PC-3 (cell line): ENCODE measurements at regions not wholly inside any gene's neighbourhood (a gene's known extent, or its start where the extent isn't known, plus 50 kb on each side); places are given as distances from the start of the nearest gene placed in this dataset.

ENCODE experiments used
- ATAC-seq: fragments of 200-7000 bp; cut with Tn5 transposase; 2 replicates; pipeline ENCODE4 v1.9.1; 2020; ENCODE audit warnings: mild to moderate bottlenecking, moderate library complexity
- BruUV-seq: library from RNA; stranded (reverse); fragments of 400-500 nt; replicated peaks from 2 replicates; lab custom pipeline; 2021; lab: Mats Ljungman, UMichigan
- CTCF ChIA-PET: fragments of 300-600 bp; sonication (Branson Sonifier 250); formaldehyde crosslinking; loops from one replicate; lab custom pipeline; 2022; ENCODE audit warnings: antibody characterized with exemption; lab: Charles Lee
- POLR2A ChIA-PET: fragments of 300-600 bp; sonication (Branson Sonifier 250); formaldehyde crosslinking; loops from one replicate; lab custom pipeline; 2022; ENCODE audit warnings: antibody characterized with exemption; ENCODE audit not compliant: unreplicated experiment; lab: Charles Lee
- DNase-seq: peaks from one replicate; pipeline ENCODE4 v3.0.0-alpha.2; 2015
- H2AFZ ChIP-seq: fragments of 300-600 bp; sonication (generic); 2 replicates; pipeline ENCODE4 v1.6.0; 2016; ENCODE audit warnings: antibody characterized with exemption, low read length
- H3F3A ChIP-seq: fragments of 300-600 bp; sonication (generic); one replicate; pipeline ENCODE4 v1.6.0; 2017; ENCODE audit warnings: antibody characterized with exemption, low read length, control low read depth, mild to moderate bottlenecking; ENCODE audit not compliant: unreplicated experiment
- H3K27ac ChIP-seq: fragments of 300-600 bp; sonication (generic); 2 replicates; pipeline ENCODE4 v1.5.1; 2016; ENCODE audit warnings: mild to moderate bottlenecking, low read length
- H3K27me3 ChIP-seq: fragments of 300-600 bp; sonication (generic); 2 replicates; pipeline ENCODE4 v1.6.1; 2016; ENCODE audit warnings: low read length, mixed read lengths
- H3K36me3 ChIP-seq: fragments of 300-600 bp; sonication (generic); 2 replicates; pipeline ENCODE4 v1.6.1; 2016; ENCODE audit warnings: low read depth, mixed run types, low read length, mixed read lengths
- H3K4me1 ChIP-seq: fragments of 300-600 bp; sonication (generic); 2 replicates; pipeline ENCODE4 v1.5.1; 2016; ENCODE audit warnings: low read length; ENCODE audit not compliant: insufficient read depth
- H3K4me2 ChIP-seq: fragments of 300-600 bp; sonication (generic); 2 replicates; pipeline ENCODE4 v1.6.0; 2016; ENCODE audit warnings: low read length
- H3K4me3 ChIP-seq: fragments of 300-600 bp; sonication (generic); 2 replicates; pipeline ENCODE4 v1.5.1; 2016; ENCODE audit warnings: mild to moderate bottlenecking, low read length, mixed read lengths
- H3K79me2 ChIP-seq: fragments of 300-600 bp; sonication (generic); 2 replicates; pipeline ENCODE4 v1.6.1; 2017; ENCODE audit warnings: low read length, mixed read lengths
- H3K9ac ChIP-seq: fragments of 300-600 bp; sonication (generic); 2 replicates; pipeline ENCODE4 v1.6.0; 2016; ENCODE audit warnings: mild to moderate bottlenecking, low read length
- H3K9me2 ChIP-seq: fragments of 300-600 bp; sonication (generic); replicated peaks from 2 replicates; pipeline ENCODE4 v1.6.1; 2016; ENCODE audit warnings: mixed run types, low read length, mixed read lengths
- H3K9me3 ChIP-seq: fragments of 300-600 bp; sonication (generic); 2 replicates; pipeline ENCODE4 v1.6.1; 2016; ENCODE audit warnings: low read length, mixed read lengths
- H4K20me1 ChIP-seq: fragments of 300-600 bp; sonication (generic); 2 replicates; pipeline ENCODE4 v1.6.1; 2016; ENCODE audit warnings: low read length, mixed read lengths
- EZH2 ChIP-seq: fragments of 300-600 bp; sonication (generic); IDR thresholded peaks from one replicate; pipeline ENCODE4 v1.6.1; 2017; ENCODE audit warnings: antibody characterized with exemption, mild to moderate bottlenecking, low read length; ENCODE audit not compliant: unreplicated experiment
- EZH2phosphoT487 ChIP-seq: fragments of 300-600 bp; sonication (generic); IDR thresholded peaks from 2 replicates; pipeline ENCODE4 v1.6.1; 2018; ENCODE audit warnings: mild to moderate bottlenecking, antibody characterized with exemption, low read length, borderline replicate concordance
- intact Hi-C: fragments of 100-400 bp; cut with micrococcal nuclease; formaldehyde crosslinking; loops from 2 replicates; pipeline ENCODE4 v1.9.0; 2023
- TF ChIP-seq, protein P1 (sequence below): fragments of 300-600 bp; sonication (generic); conservative IDR thresholded peaks from 2 replicates; pipeline ENCODE4 v1.5.1; 2017; ENCODE audit warnings: antibody characterized with exemption, low read depth, mild to moderate bottlenecking, low read length

DNA sequence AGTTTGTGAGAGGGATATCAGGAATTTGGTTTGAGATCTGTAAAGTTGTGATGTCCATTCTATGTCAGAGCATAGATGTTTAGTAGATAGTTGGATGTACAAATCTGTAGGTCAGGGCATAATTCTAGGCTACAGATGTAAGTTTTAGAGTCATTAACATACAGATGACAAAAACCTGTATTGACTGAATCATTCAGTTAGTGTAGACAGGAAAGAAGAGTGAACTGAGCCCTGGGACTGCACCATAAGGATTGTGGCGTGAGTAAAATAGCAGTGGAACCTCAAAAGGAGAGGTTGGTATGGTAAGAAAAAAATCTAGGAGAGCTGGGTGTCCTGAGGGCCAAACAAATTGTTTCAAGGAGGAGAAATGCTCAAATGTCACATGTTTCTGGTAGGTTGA is 73.1 kb upstream of the RPRM start:
- DNase-seq = no peak
- no TSS peak for BruUV-seq
- H3K79me2 ChIP-seq = no peaks in the 10 kb centered on the region
- no peaks in the 10 kb centered on the region for H3F3A ChIP-seq
- no peaks in the 10 kb centered on the region for H3K9me2 ChIP-seq
- no peak overlapping the region for H3K4me3 ChIP-seq
- ATAC-seq = no peak
- no peaks in the 10 kb centered on the region for H4K20me1 ChIP-seq
- no peak overlapping the region for H3K9ac ChIP-seq
- H3K4me2 ChIP-seq = no peak overlapping the region
- intact Hi-C loops = no loop called here
- POLR2A ChIA-PET = no interaction called here
- CTCF ChIA-PET = no interaction called here
- no peaks in the 10 kb centered on the region for H3K36me3 ChIP-seq
- peak overlapping the region; percentile 84 for H3K27ac ChIP-seq
- no peaks in the 10 kb centered on the region for H3K27me3 ChIP-seq
- H3K4me1 ChIP-seq = peaks cover 22% of the 10 kb centered on the region
- TF ChIP-seq, protein P1, sequence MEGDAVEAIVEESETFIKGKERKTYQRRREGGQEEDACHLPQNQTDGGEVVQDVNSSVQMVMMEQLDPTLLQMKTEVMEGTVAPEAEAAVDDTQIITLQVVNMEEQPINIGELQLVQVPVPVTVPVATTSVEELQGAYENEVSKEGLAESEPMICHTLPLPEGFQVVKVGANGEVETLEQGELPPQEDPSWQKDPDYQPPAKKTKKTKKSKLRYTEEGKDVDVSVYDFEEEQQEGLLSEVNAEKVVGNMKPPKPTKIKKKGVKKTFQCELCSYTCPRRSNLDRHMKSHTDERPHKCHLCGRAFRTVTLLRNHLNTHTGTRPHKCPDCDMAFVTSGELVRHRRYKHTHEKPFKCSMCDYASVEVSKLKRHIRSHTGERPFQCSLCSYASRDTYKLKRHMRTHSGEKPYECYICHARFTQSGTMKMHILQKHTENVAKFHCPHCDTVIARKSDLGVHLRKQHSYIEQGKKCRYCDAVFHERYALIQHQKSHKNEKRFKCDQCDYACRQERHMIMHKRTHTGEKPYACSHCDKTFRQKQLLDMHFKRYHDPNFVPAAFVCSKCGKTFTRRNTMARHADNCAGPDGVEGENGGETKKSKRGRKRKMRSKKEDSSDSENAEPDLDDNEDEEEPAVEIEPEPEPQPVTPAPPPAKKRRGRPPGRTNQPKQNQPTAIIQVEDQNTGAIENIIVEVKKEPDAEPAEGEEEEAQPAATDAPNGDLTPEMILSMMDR = no peak
- no peak for TF ChIP-seq EZH2phosphoT487
- no peak for TF ChIP-seq EZH2
- no peak overlapping the region for H2AFZ ChIP-seq
- H3K9me3 ChIP-seq = no peaks in the 10 kb centered on the region

DNA sequence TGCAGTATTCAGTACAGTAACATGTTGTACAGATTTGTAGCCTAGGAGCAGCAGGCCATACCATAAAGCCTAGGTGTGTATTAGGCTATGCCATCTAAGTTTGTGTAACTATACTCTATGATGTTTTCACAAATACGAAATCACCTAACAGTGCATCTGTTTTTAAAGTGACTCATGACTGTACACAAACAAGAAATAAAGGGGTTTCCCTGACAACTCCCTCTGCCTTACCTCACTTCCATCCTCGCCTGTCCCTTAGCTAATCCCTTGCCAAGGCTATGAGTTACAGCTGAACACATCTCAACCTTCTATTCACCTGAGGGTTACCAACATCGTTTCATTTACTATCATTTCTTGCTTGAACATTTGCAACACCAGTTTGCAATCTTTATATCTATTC is 78.6 kb upstream of the RPRM start:
- ATAC-seq (no peak), DNase-seq (peak; percentile 51)
- H2AFZ ChIP-seq = no peak overlapping the region
- no TSS peak for BruUV-seq
- no peaks in the 10 kb centered on the region for H3K9me2 ChIP-seq
- no peaks in the 10 kb centered on the region for H4K20me1 ChIP-seq
- peak overlapping the region; percentile 32 for H3K27ac ChIP-seq
- H3K4me3 ChIP-seq = no peak overlapping the region
- POLR2A ChIA-PET = no interaction called here
- H3K79me2 ChIP-seq = no peaks in the 10 kb centered on the region
- CTCF ChIA-PET = no interaction called here
- no peaks in the 10 kb centered on the region for H3K36me3 ChIP-seq
- H3K4me2 ChIP-seq = no peak overlapping the region
- no peaks in the 10 kb centered on the region for H3K9me3 ChIP-seq
- H3K9ac ChIP-seq = no peak overlapping the region
- no peaks in the 10 kb centered on the region for H3F3A ChIP-seq
- intact Hi-C loops = loop anchor here (2.0 kb wide), 1 partner anchor 36 kb away; no protein-coding TSS in a partner anchor
- peaks cover 11% of the 10 kb centered on the region for H3K4me1 ChIP-seq
- no peaks in the 10 kb centered on the region for H3K27me3 ChIP-seq
- TF ChIP-seq, protein P1 = no peak
- no peak for TF ChIP-seq EZH2
- no peak for TF ChIP-seq EZH2phosphoT487

DNA sequence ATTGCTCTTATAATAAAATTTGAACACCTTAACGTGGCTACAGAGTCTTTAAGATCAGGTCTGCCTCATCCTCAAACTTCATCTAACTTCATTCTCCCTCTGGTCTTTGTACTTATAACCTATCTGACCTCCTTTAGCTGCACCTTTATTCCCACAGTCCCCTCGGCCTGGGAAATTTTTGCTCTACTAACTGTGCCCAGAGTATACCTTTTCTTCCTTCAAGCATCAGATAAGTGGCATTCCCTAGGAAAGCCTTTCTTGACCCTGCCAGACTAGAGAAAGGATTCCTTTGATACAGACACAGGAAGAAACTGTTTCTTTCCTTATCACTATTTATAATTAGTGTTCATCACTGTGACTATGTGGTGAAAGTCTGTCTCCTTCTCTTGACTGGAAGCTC is 79.2 kb upstream of the RPRM start:
- ChIA-PET POLR2A (no interaction called here), CTCF (no interaction called here)
- TF ChIP-seq EZH2 = no peak
- no peak for TF ChIP-seq EZH2phosphoT487
- TF ChIP-seq, protein P1 = no peak
- H3K9me2 ChIP-seq = no peaks in the 10 kb centered on the region
- no peak overlapping the region for H3K4me3 ChIP-seq
- no peak overlapping the region for H3K9ac ChIP-seq
- peak overlapping the region; percentile 30 for H3K27ac ChIP-seq
- H4K20me1 ChIP-seq = no peaks in the 10 kb centered on the region
- DNase-seq (no peak), ATAC-seq (no peak)
- no peaks in the 10 kb centered on the region for H3K9me3 ChIP-seq
- BruUV-seq = no TSS peak
- no peaks in the 10 kb centered on the region for H3F3A ChIP-seq
- intact Hi-C loops = loop anchor here (2.0 kb wide), 1 partner anchor 35 kb away; no protein-coding TSS in a partner anchor
- no peak overlapping the region for H3K4me2 ChIP-seq
- H3K27me3 ChIP-seq = no peaks in the 10 kb centered on the region
- H3K36me3 ChIP-seq = no peaks in the 10 kb centered on the region
- H2AFZ ChIP-seq = no peak overlapping the region
- H3K79me2 ChIP-seq = no peaks in the 10 kb centered on the region
- peaks cover 11% of the 10 kb centered on the region for H3K4me1 ChIP-seq
